ENCODE measurements at regions not wholly inside any gene's neighbourhood (a gene's known extent, or its start where the extent isn't known, plus 50 kb on each side); places are given as distances from the start of the nearest gene placed in this dataset.

GRCh38 chr18:6465281-6465680 is 50.6 kb upstream of the L3MBTL4 start:
- DNase-seq, result no peak

DNA sequence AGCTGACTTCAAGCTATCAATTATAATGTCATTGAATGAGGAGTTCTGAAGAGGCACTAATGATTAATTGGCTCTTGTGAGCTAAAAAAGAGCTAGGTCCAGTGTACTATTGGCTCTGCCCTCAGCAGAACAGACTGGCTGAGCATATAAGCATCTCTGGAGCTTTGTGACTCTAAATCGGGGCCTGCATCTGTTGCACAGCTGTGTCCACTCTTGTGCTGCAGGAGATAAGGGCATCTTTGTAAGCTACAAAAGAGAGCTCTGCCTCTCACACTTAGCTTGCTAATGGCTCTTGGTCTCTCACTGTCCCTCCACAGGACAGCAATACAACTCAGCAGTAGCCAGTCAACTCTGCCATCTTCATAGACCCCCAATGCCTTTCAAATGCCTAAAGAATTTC is 61.5 kb upstream of the L3MBTL4 start:
- DNase-seq, result no peak

DNA sequence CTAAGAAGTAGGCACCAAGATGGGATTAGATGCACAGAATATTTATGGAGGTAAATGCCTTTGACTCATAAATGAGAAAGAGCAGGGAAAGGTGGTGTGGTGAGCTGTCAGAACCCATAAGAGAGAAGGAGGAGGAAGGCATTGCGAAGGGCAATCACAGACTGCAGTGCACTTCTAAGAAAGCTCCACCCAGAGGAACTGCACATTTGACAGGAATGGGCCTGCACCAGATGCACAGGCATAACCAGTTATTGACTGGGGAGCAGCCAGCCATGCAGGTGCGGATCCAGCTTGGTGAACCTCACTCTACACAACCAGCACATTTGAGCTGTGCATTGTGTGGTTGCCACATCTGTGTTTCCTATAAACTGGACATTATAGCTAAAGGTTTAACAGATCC is 62.2 kb upstream of the L3MBTL4 start:
- DNase-seq, result no peak

- DNase-seq, result no peak
Observed at GRCh38 chr18:6478121-6478520, 63.4 kb upstream of the L3MBTL4 start.

GRCh38 chr18:6479699-6480098 is 65.0 kb upstream of the L3MBTL4 start:
- DNase-seq, result no peak

DNA sequence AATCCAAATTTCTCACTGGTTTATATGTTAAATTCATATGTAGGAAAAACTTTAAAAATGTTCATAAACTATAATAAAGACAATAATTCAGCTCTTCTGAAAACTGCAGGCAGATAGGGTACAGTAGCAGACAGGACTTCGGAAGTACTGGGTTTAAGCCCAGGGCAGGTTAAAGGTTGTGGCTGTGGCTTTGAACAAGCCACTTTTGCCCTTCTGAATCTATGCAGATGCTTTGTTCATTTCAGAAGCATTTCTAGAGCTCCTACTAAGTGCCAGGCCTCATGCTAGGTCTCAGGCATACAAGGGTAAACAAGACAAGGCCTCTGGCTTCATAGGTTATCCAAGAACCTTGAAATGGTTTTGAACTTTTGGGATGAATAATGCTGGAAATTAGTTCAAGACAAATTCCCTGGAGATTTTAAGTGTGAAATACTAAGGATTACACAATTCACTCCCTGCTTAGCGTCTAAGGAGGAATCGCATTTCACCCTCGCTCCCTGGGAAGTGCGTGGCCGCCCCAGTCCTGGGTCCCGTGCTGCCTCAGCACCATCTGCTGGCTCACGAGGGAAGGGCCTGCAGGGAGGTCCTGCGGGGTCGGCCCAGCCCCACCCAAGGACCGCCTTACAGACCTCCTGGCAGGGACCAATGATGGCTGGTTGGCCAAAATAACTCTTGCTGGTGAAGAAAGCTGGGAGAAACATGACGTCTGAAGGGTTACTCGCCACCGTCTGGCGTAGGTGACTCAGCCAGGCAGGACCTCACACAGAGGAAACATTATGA is 67.7 kb upstream of the L3MBTL4 start:
- DNase-seq, result no peak

DNA sequence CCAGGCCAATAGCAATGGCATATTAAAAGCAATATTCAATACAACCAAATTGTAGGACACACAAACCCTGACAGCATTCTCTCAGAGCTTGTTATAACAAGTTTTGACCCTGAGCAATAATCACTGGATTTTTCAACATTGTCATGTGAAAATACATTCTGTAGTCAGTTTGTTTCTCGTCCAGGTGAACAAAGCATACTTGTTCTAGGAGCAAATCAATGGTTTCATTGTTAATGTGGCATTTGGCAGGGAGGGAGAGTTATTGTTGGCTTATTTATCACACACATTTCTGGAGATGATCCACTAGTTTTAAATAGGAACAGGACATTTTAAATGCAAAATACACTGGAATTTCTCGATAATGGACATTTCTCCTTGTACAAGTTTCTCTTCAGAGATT is 69.9 kb upstream of the L3MBTL4 start:
- no peak for DNase-seq

- DNase-seq, result no peak
Observed at GRCh38 chr18:6486313-6486712, 71.6 kb upstream of the L3MBTL4 start.

DNA sequence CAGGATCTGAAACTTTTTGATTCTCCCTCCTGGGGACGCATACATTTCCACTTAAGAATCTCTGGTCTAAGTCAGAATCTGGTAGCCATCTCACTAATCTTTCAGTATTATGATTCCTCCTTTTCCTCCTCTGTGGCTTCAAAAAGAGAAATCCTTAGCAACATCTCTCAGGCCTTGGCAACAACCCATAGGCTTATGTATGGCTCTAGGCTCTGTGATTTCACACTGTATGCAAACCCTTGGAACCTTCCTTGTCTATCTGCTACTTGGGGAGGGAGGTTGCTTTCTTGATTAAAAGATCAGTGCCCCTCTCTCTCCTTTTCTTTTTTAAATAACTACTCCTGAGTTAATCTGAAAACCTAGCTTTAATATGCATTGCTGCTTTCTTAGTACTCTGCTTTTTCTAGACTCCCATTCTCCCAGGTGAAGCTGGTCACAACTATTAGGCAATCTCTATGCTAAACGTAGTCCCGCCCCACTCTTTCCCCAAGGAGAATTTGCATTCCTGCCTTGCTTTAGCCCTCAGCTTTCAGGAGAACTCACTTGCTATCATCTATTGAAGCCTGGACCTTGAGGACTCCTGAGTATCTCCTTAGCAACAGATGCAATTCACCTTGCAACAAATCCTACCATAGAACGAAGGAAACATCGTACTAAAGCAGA is 72.2 kb upstream of the L3MBTL4 start:
- DNase-seq, result no peak

DNA sequence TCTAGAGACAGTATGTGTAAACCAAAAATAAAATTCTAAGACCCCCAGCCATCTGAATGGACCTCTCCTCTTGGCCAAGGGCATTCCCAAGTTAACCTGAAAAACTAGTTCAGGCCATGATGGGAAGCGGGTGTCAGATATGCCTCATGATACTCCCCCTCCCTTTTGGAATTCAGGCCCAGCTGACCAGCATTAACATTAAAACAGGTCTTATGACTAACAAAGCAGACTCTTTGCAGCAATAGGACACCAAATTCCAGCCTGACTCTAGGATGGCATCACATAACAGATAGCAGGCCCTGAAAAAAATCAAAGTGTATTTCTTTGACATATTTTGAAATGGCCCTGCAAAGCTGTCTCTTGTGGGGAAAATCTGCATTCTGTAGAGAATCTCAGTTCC is 73.3 kb upstream of the L3MBTL4 start:
- DNase-seq, result no peak

GRCh38 chr18:6488956-6489355 is 74.2 kb upstream of the L3MBTL4 start:
- DNase-seq, result no peak

DNA sequence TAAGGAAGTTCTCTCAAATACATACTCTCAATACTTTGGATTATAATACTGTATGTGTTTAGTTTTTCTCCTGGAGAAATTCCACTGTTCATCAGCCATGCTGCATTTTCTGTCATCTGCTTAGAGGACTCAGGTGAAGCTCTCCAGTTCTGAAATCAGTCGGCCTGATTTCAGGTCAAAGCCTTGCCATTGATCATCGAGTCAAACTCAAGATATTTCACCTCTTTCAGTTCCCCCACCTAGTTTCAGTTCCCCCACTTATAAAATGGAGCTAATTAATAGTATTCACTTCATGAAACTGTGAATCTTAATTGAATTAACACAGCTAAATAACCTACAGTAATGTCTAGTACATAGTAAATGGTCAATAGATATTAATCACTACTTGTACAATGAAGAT is 75.3 kb upstream of the L3MBTL4 start:
- no peak for DNase-seq

GRCh38 chr18:6493194-6493593 is 78.5 kb upstream of the L3MBTL4 start:
- no peak for DNase-seq

- DNase-seq, result no peak
Observed at GRCh38 chr18:6495536-6495935, 80.8 kb upstream of the L3MBTL4 start.

DNA sequence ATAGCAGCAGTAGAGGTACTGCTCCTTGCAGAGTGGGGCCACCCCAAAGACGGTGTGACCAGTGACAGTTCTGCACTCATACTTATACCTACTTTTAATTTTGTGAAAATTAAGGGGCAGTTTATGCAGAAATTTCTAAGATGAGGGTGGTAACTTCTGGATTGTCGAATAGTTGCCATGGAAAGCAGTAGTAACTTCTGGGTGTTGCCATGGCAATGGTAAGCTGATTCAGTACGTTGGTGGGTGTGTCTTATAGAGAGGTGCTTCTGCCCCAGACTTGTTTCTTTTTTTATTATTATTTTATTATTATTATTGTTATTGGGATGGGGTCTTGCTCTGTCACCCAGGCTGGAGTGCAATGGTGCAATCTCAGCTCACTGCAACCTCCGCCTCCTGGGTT is 82.8 kb upstream of the L3MBTL4 start:
- DNase-seq, result no peak

DNA sequence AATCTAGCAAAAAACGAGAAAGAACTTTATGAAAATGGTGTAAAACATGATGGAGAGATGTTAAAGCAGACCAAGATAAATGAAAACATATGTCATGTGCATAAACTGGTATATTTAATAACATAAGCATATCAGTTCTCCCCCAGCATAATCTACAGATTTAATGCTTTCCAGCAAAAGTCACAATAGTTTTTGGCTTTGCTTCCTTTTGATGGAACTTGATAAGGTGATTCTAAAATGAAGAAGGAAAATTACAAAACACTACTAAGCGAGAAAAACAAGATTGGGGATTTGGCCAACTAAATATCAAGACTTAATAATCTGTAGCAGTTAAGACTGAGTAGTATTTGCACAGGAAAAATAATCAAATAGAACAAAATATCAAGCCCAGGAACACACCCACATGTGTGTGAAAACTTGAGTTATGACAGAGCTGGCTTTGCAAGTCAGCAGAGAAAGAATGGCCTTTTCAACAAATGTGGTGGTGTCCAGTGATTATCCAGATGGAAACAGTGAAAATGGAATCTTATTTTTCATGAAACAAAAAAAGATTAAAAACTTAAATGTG is 83.7 kb upstream of the L3MBTL4 start:
- DNase-seq, result no peak

GRCh38 chr18:6504605-6505497 is 90.1 kb upstream of the L3MBTL4 start:
- DNase-seq, result no peak

GRCh38 chr18:6505498-6505875 is 90.8 kb upstream of the L3MBTL4 start:
- DNase-seq, result no peak

DNA sequence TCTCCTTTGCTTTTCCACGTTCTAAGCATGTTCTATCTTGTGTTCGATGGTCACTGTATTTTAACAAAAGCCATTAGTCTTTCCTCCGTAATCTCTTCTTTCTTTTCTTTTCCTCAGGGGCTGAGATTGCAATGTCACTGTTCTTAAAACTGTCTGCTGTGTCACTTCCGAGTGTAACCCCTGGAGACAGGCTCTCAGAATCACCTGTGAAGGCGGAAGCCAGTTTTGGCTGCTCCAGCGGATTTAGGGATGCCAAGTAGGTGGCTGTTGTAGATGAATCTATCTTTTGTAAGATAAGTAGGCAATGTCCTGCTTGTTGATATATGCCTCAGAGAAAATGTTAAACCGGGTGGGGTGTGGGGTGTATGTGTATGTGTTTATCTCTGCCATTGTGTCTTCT is 94.7 kb upstream of the L3MBTL4 start:
- DNase-seq, result no peak

DNA sequence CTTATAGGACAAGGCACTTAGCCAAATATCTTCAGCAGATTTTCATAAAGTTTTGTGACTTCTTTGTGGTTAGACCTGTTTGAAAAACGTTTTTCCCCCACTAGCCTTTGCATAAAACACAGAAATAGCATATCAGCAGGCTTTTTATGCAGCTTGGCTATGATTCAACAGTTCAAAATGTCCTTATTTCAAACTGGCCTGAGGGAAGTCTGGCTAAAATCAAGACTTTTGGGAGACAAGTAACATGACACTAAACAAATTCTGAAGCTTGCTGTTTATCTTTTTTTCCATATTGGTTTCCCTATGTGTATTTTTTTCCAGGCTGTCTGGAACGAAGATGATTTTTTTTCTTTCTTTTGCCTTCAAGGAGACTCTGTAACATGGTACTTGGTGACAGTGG is 95.1 kb upstream of the L3MBTL4 start:
- DNase-seq, result no peak

- no peak for DNase-seq
Observed at GRCh38 chr18:6520901-6521300, 106.2 kb upstream of the L3MBTL4 start.

- DNase-seq, result peak; percentile 56
Observed at GRCh38 chr18:6521803-6522418, 107.2 kb upstream of the L3MBTL4 start.

DNA sequence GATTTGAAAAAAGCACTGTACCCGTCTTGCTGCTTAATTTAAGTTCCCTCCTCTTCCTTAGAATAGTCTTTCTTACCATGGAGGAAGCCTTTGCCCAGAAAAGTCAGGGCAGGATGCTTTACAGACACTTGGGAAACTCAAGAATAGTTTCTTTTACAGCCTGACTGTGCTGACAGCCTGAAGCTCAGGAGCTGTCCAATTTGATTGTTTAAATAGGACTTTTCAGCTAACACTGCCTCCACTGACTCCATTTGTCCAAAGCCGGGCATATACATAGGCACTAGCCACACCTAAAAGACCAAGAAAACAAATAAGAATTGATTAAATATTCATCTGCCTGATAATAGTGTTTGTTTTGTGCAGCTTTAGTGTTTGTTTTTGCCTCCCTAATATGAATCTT is 110.9 kb upstream of the L3MBTL4 start:
- DNase-seq, result no peak

Data from NCI-H1694 (cell line).